LoVo (cell line): ENCODE measurements at regions not wholly inside any gene's neighbourhood (a gene's known extent, or its start where the extent isn't known, plus 50 kb on each side); places are given as distances from the start of the nearest gene placed in this dataset.

ENCODE experiments used
- DNase-seq: peaks from one replicate; pipeline ENCODE4 v3.0.0-alpha.2; 2016; ENCODE audit warnings: low spot score

- DNase-seq, result no peak
These were observed 70.8 kb upstream of the GNAZ start for GRCh38 chr22:22999523-22999922.

GRCh38 chr22:23000657-23001347 is 69.5 kb upstream of the GNAZ start:
- no peak for DNase-seq

- DNase-seq, result no peak
These were observed 68.9 kb upstream of the GNAZ start for GRCh38 chr22:23001463-23001862.

- no peak for DNase-seq
These were observed 67.6 kb upstream of the GNAZ start for GRCh38 chr22:23002612-23003180.

- no peak for DNase-seq
These were observed 62.5 kb upstream of the GNAZ start for GRCh38 chr22:23007823-23008222.

- DNase-seq, result no peak
These were observed 61.4 kb upstream of the GNAZ start for GRCh38 chr22:23008896-23009295.
